ENCODE measurements at regions not wholly inside any gene's neighbourhood (a gene's known extent, or its start where the extent isn't known, plus 50 kb on each side); places are given as distances from the start of the nearest gene placed in this dataset.

GRCh38 chr2:128969374-128969773 lies 650.7 kb upstream of the HS6ST1 start:
- no peak for DNase-seq (ENCODE audit: low read depth)
- no peak for TF ChIP-seq CTCF (conservative IDR thresholded peaks at IDR 0.05; ENCODE audit: low read depth, low read length)
- H3K4me3 ChIP-seq (ENCODE audit: low read depth, low read length), result no peak overlapping the region

- TF ChIP-seq CTCF (conservative IDR thresholded peaks at IDR 0.05; ENCODE audit: low read depth, low read length), result no peak
- H3K4me3 ChIP-seq (ENCODE audit: low read depth, low read length), result no peak overlapping the region
Observed at GRCh38 chr2:128970332-128971116, 651.9 kb upstream of the HS6ST1 start.

GRCh38 chr2:128973566-128973965 lies 654.9 kb upstream of the HS6ST1 start:
- no peak for TF ChIP-seq CTCF (conservative IDR thresholded peaks at IDR 0.05; ENCODE audit: low read depth, low read length)
- no peak for DNase-seq (ENCODE audit: low read depth)

More at GRCh38 chr2:128970332-128971116, 651.9 kb upstream of the HS6ST1 start:
- no peak for DNase-seq (ENCODE audit: low read depth)

GRCh38 chr2:128978212-128978611 lies 659.5 kb upstream of the HS6ST1 start:
- TF ChIP-seq CTCF (conservative IDR thresholded peaks at IDR 0.05; ENCODE audit: low read depth, low read length), result no peak
- H3K4me3 ChIP-seq (ENCODE audit: low read depth, low read length), result no peak overlapping the region
- no peak for DNase-seq (ENCODE audit: low read depth)

More at GRCh38 chr2:128973566-128973965, 654.9 kb upstream of the HS6ST1 start:
- H3K4me3 ChIP-seq (ENCODE audit: low read depth, low read length), result no peak overlapping the region

GRCh38 chr2:128979182-128979581 lies 660.5 kb upstream of the HS6ST1 start:
- no peak for DNase-seq (ENCODE audit: low read depth)
- no peak overlapping the region for H3K4me3 ChIP-seq (ENCODE audit: low read depth, low read length)
- TF ChIP-seq CTCF (conservative IDR thresholded peaks at IDR 0.05; ENCODE audit: low read depth, low read length), result no peak

- TF ChIP-seq CTCF (conservative IDR thresholded peaks at IDR 0.05; ENCODE audit: low read depth, low read length), result no peak
- DNase-seq (ENCODE audit: low read depth), result no peak
- no peak overlapping the region for H3K4me3 ChIP-seq (ENCODE audit: low read depth, low read length)
Observed at GRCh38 chr2:128980475-128980874, 661.8 kb upstream of the HS6ST1 start.

GRCh38 chr2:128981353-128981752 lies 662.7 kb upstream of the HS6ST1 start:
- TF ChIP-seq CTCF (conservative IDR thresholded peaks at IDR 0.05; ENCODE audit: low read depth, low read length), result no peak
- no peak overlapping the region for H3K4me3 ChIP-seq (ENCODE audit: low read depth, low read length)
- no peak for DNase-seq (ENCODE audit: low read depth)
